ENCODE measurements at regions not wholly inside any gene's neighbourhood (a gene's known extent, or its start where the extent isn't known, plus 50 kb on each side); places are given as distances from the start of the nearest gene placed in this dataset.
A peak's percentile ranks its signal among the peaks of the same experiment; 100 is the strongest.
"Not testable (repeated sequence)": the region's sequence is repeated elsewhere in the genome, so short reads cannot be mapped to it uniquely, and the experiment has no call there.

- TF ChIP-seq CTCF (IDR thresholded peaks at IDR 0.05): no peak
- no peaks in the 10 kb centered on the region for H3K4me1 ChIP-seq (ENCODE audit: low read depth)
- ATAC-seq (no peak), DNase-seq (no peak)
- H3K9me3 ChIP-seq: no peaks in the 10 kb centered on the region
- intact Hi-C loops (cut with DNase I, micrococcal nuclease): no loop called here
- H3K36me3 ChIP-seq (ENCODE audit: low read depth): no peaks in the 10 kb centered on the region
- no peak overlapping the region for H3K4me3 ChIP-seq
These were observed 70.8 kb upstream of the ALDH3B2 start for GRCh38 chr11:67745181-67745726.

GRCh38 chr11:67744231-67744630 lies 69.8 kb upstream of the ALDH3B2 start:
- H3K36me3 ChIP-seq (ENCODE audit: low read depth); H3K4me3 ChIP-seq; DNase-seq; H3K9me3 ChIP-seq; ATAC-seq; H3K4me1 ChIP-seq (ENCODE audit: low read depth); intact Hi-C loops (cut with DNase I, micrococcal nuclease): not testable (repeated sequence)

GRCh38 chr11:67738231-67738630 lies 63.8 kb upstream of the ALDH3B2 start:
- H3K36me3 ChIP-seq (ENCODE audit: low read depth); H3K9me3 ChIP-seq; intact Hi-C loops (cut with DNase I, micrococcal nuclease); ATAC-seq; H3K4me3 ChIP-seq; H3K4me1 ChIP-seq (ENCODE audit: low read depth); DNase-seq: not testable (repeated sequence)

GRCh38 chr11:67737562-67738080 lies 63.2 kb upstream of the ALDH3B2 start:
- H3K4me1 ChIP-seq (ENCODE audit: low read depth); intact Hi-C loops (cut with DNase I, micrococcal nuclease); H3K9me3 ChIP-seq; DNase-seq; H3K36me3 ChIP-seq (ENCODE audit: low read depth); ATAC-seq; H3K4me3 ChIP-seq: not testable (repeated sequence)

- no peak for ATAC-seq
- TF ChIP-seq CTCF (IDR thresholded peaks at IDR 0.05): no peak
- H3K4me1 ChIP-seq (ENCODE audit: low read depth): no peaks in the 10 kb centered on the region
- H3K9me3 ChIP-seq: no peaks in the 10 kb centered on the region
- no peaks in the 10 kb centered on the region for H3K36me3 ChIP-seq (ENCODE audit: low read depth)
- DNase-seq: no peak
- intact Hi-C loops (cut with DNase I, micrococcal nuclease): no loop called here
- H3K4me3 ChIP-seq: no peak overlapping the region
These were observed 57.8 kb upstream of the ALDH3B2 start for GRCh38 chr11:67732045-67732787.

GRCh38 chr11:67731583-67731982 lies 57.2 kb upstream of the ALDH3B2 start:
- Histone ChIP-seq H3K4me3 (no peak overlapping the region), H3K9me3 (no peaks in the 10 kb centered on the region), H3K4me1 (ENCODE audit: low read depth) (no peaks in the 10 kb centered on the region), H3K36me3 (ENCODE audit: low read depth) (no peaks in the 10 kb centered on the region)
- ATAC-seq (no peak), DNase-seq (no peak)
- intact Hi-C loops (cut with DNase I, micrococcal nuclease): no loop called here
- TF ChIP-seq CTCF (IDR thresholded peaks at IDR 0.05): no peak

- intact Hi-C loops (cut with DNase I, micrococcal nuclease); H3K36me3 ChIP-seq (ENCODE audit: low read depth); H3K9me3 ChIP-seq; ATAC-seq; H3K4me1 ChIP-seq (ENCODE audit: low read depth); H3K4me3 ChIP-seq: not testable (repeated sequence)
- peak in 1 of 3 donors; percentile 13 for DNase-seq
These were observed 53.7 kb upstream of the ALDH3B2 start for GRCh38 chr11:67728163-67728571.

- H3K4me1 ChIP-seq (ENCODE audit: low read depth); H3K9me3 ChIP-seq; H3K4me3 ChIP-seq; intact Hi-C loops (cut with DNase I, micrococcal nuclease); H3K36me3 ChIP-seq (ENCODE audit: low read depth); ATAC-seq: not testable (repeated sequence)
- DNase-seq: peak in 1 of 3 donors; percentile 25
These were observed 52.9 kb upstream of the ALDH3B2 start for GRCh38 chr11:67727066-67728040.

Measured in mucosa of descending colon (tissue), 3 donors.